H9 (cell line): ENCODE measurements at regions not wholly inside any gene's neighbourhood (a gene's known extent, or its start where the extent isn't known, plus 50 kb on each side); places are given as distances from the start of the nearest gene placed in this dataset.

Experiments used
- DNase-seq: peaks from one replicate; pipeline ENCODE4 v3.0.0-alpha.2; 2017
- H2AFZ ChIP-seq: one replicate; pipeline ENCODE4 v1.6.1; 2013; ENCODE audit warnings: mild to moderate bottlenecking, low read length, control low read depth, moderate library complexity
- H2AK5ac ChIP-seq: 2 replicates; pipeline ENCODE4 v1.6.1; 2013; ENCODE audit warnings: low read length, control low read depth, mixed read lengths; ENCODE audit not compliant: insufficient read length
- H2BK120ac ChIP-seq: one replicate; pipeline ENCODE4 v1.6.1; 2013; ENCODE audit warnings: low read depth, mild to moderate bottlenecking, low read length, control low read depth, inconsistent platforms; ENCODE audit not compliant: poor library complexity, severe bottlenecking
- H2BK12ac ChIP-seq: 2 replicates; pipeline ENCODE4 v1.6.1; 2013; ENCODE audit warnings: low read length, control low read depth, mixed read lengths, low read depth; ENCODE audit not compliant: insufficient read length
- H2BK15ac ChIP-seq: 2 replicates; pipeline ENCODE4 v1.6.1; 2013; ENCODE audit warnings: low read depth, low read length, control low read depth
- H2BK20ac ChIP-seq: one replicate; pipeline ENCODE4 v1.6.1; 2013; ENCODE audit warnings: low read depth, mild to moderate bottlenecking, low read length, control low read depth, inconsistent platforms; ENCODE audit not compliant: poor library complexity, severe bottlenecking
- H2BK5ac ChIP-seq: 2 replicates; pipeline ENCODE4 v1.6.1; 2013; ENCODE audit warnings: low read length, control low read depth, mixed read lengths; ENCODE audit not compliant: insufficient read length
- H3K14ac ChIP-seq: 2 replicates; pipeline ENCODE4 v1.6.1; 2013; ENCODE audit warnings: low read length, control low read depth; ENCODE audit not compliant: insufficient read depth
- H3K18ac ChIP-seq: 2 replicates; pipeline ENCODE4 v1.6.1; 2013; ENCODE audit warnings: low read depth, mild to moderate bottlenecking, mixed read lengths, low read length, control low read depth; ENCODE audit not compliant: insufficient read length
- H3K23ac ChIP-seq: 2 replicates; pipeline ENCODE4 v1.6.1; 2013; ENCODE audit warnings: low read length, control low read depth, mixed read lengths, low read depth; ENCODE audit not compliant: insufficient read length
- H3K23me2 ChIP-seq: 2 replicates; pipeline ENCODE4 v1.6.1; 2013; ENCODE audit warnings: low read depth, mild to moderate bottlenecking, mixed read lengths, low read length, control low read depth; ENCODE audit not compliant: insufficient read length, poor library complexity, severe bottlenecking
- H3K27ac ChIP-seq: 2 replicates; pipeline ENCODE4 v1.5.1; 2013; ENCODE audit warnings: low read length, control low read depth, mixed read lengths, low read depth; ENCODE audit not compliant: insufficient read length
- H3K27me3 ChIP-seq: 2 replicates; pipeline ENCODE4 v1.6.1; 2013; ENCODE audit warnings: low read length, control low read depth, inconsistent platforms; ENCODE audit not compliant: insufficient read depth
- H3K4ac ChIP-seq: 2 replicates; pipeline ENCODE4 v1.6.1; 2013; ENCODE audit warnings: low read depth, mild to moderate bottlenecking, control low read depth, inconsistent platforms, low read length, moderate library complexity
- H3K4me1 ChIP-seq: 2 replicates; pipeline ENCODE4 v1.6.1; 2013; ENCODE audit warnings: low read length, control low read depth, inconsistent platforms; ENCODE audit not compliant: insufficient read depth
- H3K4me2 ChIP-seq: 2 replicates; pipeline ENCODE4 v1.6.1; 2013; ENCODE audit warnings: low read length, control low read depth, mixed read lengths; ENCODE audit not compliant: insufficient read length, insufficient read depth
- H3K56ac ChIP-seq: 2 replicates; pipeline ENCODE4 v1.6.1; 2013; ENCODE audit warnings: low read depth, mild to moderate bottlenecking, mixed read lengths, low read length, control low read depth; ENCODE audit not compliant: insufficient read length
- H3K79me1 ChIP-seq: 2 replicates; pipeline ENCODE4 v1.6.1; 2013; ENCODE audit warnings: low read depth, mild to moderate bottlenecking, moderate library complexity, low read length, control low read depth, inconsistent platforms; ENCODE audit not compliant: insufficient read depth, poor library complexity, severe bottlenecking
- H3K79me2 ChIP-seq: 2 replicates; pipeline ENCODE4 v1.6.1; 2013; ENCODE audit warnings: low read length, control low read depth, inconsistent platforms; ENCODE audit not compliant: insufficient read depth
- H3K9ac ChIP-seq: 2 replicates; pipeline ENCODE4 v1.6.1; 2013; ENCODE audit warnings: low read length, control low read depth, mixed read lengths; ENCODE audit not compliant: insufficient read length; ENCODE audit errors: extremely low read depth
- H3K9me3 ChIP-seq: one replicate; pipeline ENCODE4 v1.6.1; 2013; ENCODE audit warnings: low read depth, low read length, inconsistent platforms; ENCODE audit not compliant: control insufficient read depth
- H3T11ph ChIP-seq: one replicate; pipeline ENCODE4 v1.6.1; 2013; ENCODE audit warnings: mild to moderate bottlenecking, low read length, control low read depth, inconsistent platforms
- H4K20me1 ChIP-seq: one replicate; pipeline ENCODE4 v1.6.1; 2013; ENCODE audit not compliant: control insufficient read depth, insufficient read length, insufficient read depth
- H4K5ac ChIP-seq: 2 replicates; pipeline ENCODE4 v1.6.1; 2013; ENCODE audit warnings: low read depth, mild to moderate bottlenecking, mixed read lengths, low read length, control low read depth; ENCODE audit not compliant: insufficient read length
- H4K8ac ChIP-seq: replicated peaks from 2 replicates; pipeline ENCODE4 v1.6.1; 2013; ENCODE audit warnings: low read length, control low read depth, mixed read lengths, low read depth; ENCODE audit not compliant: insufficient read length
- H4K91ac ChIP-seq: 2 replicates; pipeline ENCODE4 v1.6.1; 2013; ENCODE audit warnings: low read depth, mild to moderate bottlenecking, moderate library complexity, mixed read lengths, low read length, control low read depth; ENCODE audit not compliant: insufficient read length
- H3K27ac Mint-ChIP-seq, 3 experiments: 2 replicates in 2 of 3; 3 replicates in 1 of 3; pipeline ENCODE4 v1.8.0; 2020 to 2021; ENCODE audit warnings: mixed read lengths in 3 of 3, mild to moderate bottlenecking in 1 of 3, moderate library complexity in 1 of 3
- H3K27me3 Mint-ChIP-seq: 2 replicates; pipeline ENCODE4 v1.8.0; 2021; ENCODE audit warnings: low read depth, mild to moderate bottlenecking, moderate library complexity, mixed read lengths
- H3K36me3 Mint-ChIP-seq, 3 experiments: 2 replicates in 2 of 3; 3 replicates in 1 of 3; pipeline ENCODE4 v1.8.0; 2020 to 2021; ENCODE audit warnings: low read depth in 3 of 3, mixed read lengths in 3 of 3; ENCODE audit not compliant: insufficient read depth in 1 of 3
- H3K4me1 Mint-ChIP-seq, 2 experiments: 2 replicates each; pipeline ENCODE4 v1.8.0; 2020; ENCODE audit warnings: mixed read lengths in 2 of 2
- H3K4me3 Mint-ChIP-seq, 2 experiments: 2 replicates in 1 of 2; 3 replicates in 1 of 2; pipeline ENCODE4 v1.8.0; 2020 to 2021; ENCODE audit warnings: mild to moderate bottlenecking in 2 of 2, mixed read lengths in 2 of 2, moderate library complexity in 1 of 2
- H3K9me3 Mint-ChIP-seq, 2 experiments: 2 replicates in 1 of 2; 3 replicates in 1 of 2; pipeline ENCODE4 v1.8.0; 2020; ENCODE audit warnings: mild to moderate bottlenecking in 2 of 2, mixed read lengths in 2 of 2, moderate library complexity in 1 of 2
- CTCF ChIP-seq: fragments of 200-600 bp; sonication (generic); conservative IDR thresholded peaks from 3 replicates; pipeline ENCODE4 v1.8.0; 2021; ENCODE audit warnings: antibody characterized with exemption, mild to moderate bottlenecking

- no peaks in the 10 kb centered on the region; the same call in none of the 2 replicates for H3K27me3 Mint-ChIP-seq
- Histone ChIP-seq H3K79me1 (no peaks in the 10 kb centered on the region), H3K9ac (no peak overlapping the region), H4K91ac (no peak overlapping the region), H3K9me3 (no peaks in the 10 kb centered on the region), H3K27ac (no peak overlapping the region), H2AK5ac (no peak overlapping the region), H3K23me2 (no peaks in the 10 kb centered on the region), H4K8ac (no peak overlapping the region), H4K5ac (no peak overlapping the region), H3K56ac (no peak overlapping the region), H3K4ac (no peak overlapping the region), H3K27me3 (no peaks in the 10 kb centered on the region), H2AFZ (no peak overlapping the region), H2BK15ac (no peak overlapping the region), H3K14ac (no peak overlapping the region), H3K4me2 (no peak overlapping the region), H2BK5ac (no peak overlapping the region), H3K79me2 (no peaks in the 10 kb centered on the region), H3K4me1 (no peaks in the 10 kb centered on the region), H2BK120ac (no peak overlapping the region), H4K20me1 (no peaks in the 10 kb centered on the region), H2BK12ac (no peak overlapping the region), H3T11ph (no peak overlapping the region), H2BK20ac (no peak overlapping the region), H3K23ac (no peak overlapping the region), H3K18ac (no peak overlapping the region)
- H3K27ac Mint-ChIP-seq: no peak overlapping the region
- H3K4me1 Mint-ChIP-seq: no peaks in the 10 kb centered on the region
- no peak for DNase-seq
- H3K36me3 Mint-ChIP-seq: peaks cover 10 to 41% (median 14%) of the 10 kb centered on the region in 3 experiments; a peak in 6 of 7 replicates
- no peak for TF ChIP-seq CTCF
- peaks cover 50 to 62% of the 10 kb centered on the region in 2 experiments for H3K9me3 Mint-ChIP-seq
- H3K4me3 Mint-ChIP-seq: no peak overlapping the region
These were observed 97.9 kb downstream of the EDEM1 start for GRCh38 chr3:5285439-5285838.
